GM18507 (cell line): ENCODE measurements at regions not wholly inside any gene's neighbourhood (a gene's known extent, or its start where the extent isn't known, plus 50 kb on each side); places are given as distances from the start of the nearest gene placed in this dataset.
"Not testable (repeated sequence)": the region's sequence is repeated elsewhere in the genome, so short reads cannot be mapped to it uniquely, and the experiment has no call there.

Experiments
- DNase-seq: peaks from one replicate; pipeline ENCODE4 v3.0.0; 2011; ENCODE audit warnings: low read depth; ENCODE audit not compliant: insufficient read length; ENCODE audit errors: extremely low spot score
- FAIRE-seq: peaks from 2 replicates; lab custom pipeline; 2011; peaks lifted over from hg19 to GRCh38; lab: Jason Lieb, UNC

DNA sequence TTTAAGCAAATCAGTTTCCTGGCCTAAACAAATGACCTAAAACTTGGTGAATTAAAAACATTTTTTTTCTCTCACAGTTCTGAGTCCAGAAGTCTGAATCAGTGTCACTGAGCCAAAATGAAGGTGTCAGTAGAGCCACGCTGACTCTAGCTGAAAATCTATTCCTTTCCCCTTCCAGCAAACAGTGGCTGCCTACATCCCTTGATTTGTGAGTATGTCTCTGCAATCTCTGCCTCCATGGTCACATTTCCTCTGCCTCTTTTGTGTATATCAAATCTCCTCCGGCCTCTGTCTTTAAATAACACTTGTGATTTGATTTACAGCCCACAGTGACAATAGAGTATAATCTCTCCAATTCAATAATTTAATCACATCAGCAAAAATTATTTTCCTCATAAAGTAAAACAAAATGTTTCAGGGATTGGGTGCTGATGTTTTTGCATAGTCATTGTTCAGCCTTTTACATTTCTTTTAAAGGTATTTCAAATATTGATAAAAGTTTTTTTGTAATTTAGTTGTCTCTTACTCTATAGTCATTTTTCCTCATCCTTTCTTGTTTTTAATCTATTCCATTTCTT, 1715.4 kb downstream of the BRINP3 start:
- FAIRE-seq (no peak), DNase-seq (no peak)

DNA sequence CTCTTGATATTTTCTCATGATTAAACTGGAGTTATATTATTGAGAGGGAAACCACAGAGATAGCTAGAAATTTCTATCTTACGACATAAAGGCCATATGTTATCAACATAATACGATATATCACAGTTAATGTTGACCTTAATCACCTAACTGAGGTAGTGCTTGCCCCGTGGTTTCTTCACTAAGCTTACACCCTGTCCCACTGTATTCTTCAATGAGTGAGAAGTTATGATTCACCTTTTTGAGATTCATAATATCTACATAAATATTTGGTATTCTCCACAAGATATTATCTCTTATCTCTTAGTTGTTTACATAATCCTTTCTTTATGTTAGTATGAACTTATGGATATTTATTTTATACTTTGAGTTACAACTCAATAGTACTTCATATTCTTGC, 1714.1 kb downstream of the BRINP3 start:
- no peak for FAIRE-seq

GRCh38 chr1:188769181-188769580, 1708.5 kb downstream of the BRINP3 start:
- no peak for FAIRE-seq
- DNase-seq: no peak

More for the DNA sequence above, 1714.1 kb downstream of the BRINP3 start:
- DNase-seq: no peak

- FAIRE-seq (no peak), DNase-seq (no peak)
Measured at GRCh38 chr1:188769936-188770335, 1707.7 kb downstream of the BRINP3 start.

DNA sequence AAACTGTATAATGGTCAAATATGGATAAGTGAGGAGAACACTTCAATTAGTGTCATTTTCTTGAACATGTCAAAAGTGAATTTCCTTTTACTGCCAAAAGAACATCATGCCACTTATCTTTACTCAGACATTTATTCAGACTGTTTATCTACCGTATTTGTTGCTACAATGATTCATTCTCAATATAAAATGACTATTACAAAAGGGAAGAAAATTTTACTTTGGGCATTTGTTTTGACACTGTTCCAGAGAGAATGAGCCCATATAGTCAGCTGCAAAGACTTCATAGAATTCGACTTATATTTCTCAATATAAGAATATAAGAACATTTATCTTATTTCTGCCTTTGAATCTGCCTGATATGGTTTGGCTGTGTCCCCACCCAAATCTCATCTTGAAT, 1699.1 kb downstream of the BRINP3 start:
- DNase-seq (no peak), FAIRE-seq (no peak)

- no peak for DNase-seq
Measured at GRCh38 chr1:188782220-188782841, 1695.3 kb downstream of the BRINP3 start.

GRCh38 chr1:188794969-188795368, 1682.7 kb downstream of the BRINP3 start:
- no peak for DNase-seq
- no peak for FAIRE-seq

More at GRCh38 chr1:188782220-188782841, 1695.3 kb downstream of the BRINP3 start:
- peak; percentile 35 for FAIRE-seq

GRCh38 chr1:188812153-188812552, 1665.5 kb downstream of the BRINP3 start:
- FAIRE-seq, DNase-seq: not testable (repeated sequence)

- DNase-seq, FAIRE-seq: not testable (repeated sequence)
Measured at GRCh38 chr1:188812836-188813573, 1664.7 kb downstream of the BRINP3 start.

DNA sequence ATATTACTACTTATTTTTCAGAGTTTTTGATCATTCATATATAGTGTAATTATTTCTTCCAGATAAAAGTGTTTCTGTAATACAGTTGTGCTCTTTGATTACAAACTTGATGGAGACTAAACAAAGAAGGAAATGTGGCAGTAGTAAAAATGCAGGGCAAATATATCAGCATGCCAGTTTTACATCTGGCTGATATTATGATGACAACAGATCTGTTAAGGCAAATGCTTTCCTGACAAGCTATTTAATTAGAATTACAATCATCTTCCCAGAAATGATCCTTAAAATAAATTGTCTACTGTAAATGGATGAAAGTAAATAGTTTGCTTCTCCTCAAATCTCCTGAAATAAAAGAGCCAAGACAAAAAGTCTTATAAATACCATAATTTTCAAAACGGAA, 1659.8 kb downstream of the BRINP3 start:
- FAIRE-seq (no peak), DNase-seq (no peak)

DNA sequence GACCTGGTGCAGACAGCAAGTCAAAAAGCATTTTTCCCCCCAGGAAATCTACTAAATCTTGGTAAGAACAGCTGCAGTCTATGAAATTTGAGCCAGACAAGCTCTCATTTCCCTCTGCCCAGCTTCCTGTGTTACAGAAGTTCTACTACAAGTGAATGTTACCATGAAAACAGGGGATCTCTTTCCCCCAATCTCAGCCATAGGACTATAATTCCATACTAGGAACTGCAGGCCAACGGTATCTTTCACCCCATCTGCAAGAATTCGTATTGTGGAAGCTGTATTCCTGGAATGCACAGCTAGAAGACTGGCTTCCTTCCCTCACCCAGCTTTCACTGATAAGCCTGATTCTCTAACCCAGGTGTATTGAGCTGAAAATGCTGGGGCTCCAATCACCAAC, 1655.4 kb downstream of the BRINP3 start:
- no peak for DNase-seq
- FAIRE-seq: no peak

- DNase-seq (no peak), FAIRE-seq (no peak)
Measured at GRCh38 chr1:188825471-188825870, 1652.2 kb downstream of the BRINP3 start.

DNA sequence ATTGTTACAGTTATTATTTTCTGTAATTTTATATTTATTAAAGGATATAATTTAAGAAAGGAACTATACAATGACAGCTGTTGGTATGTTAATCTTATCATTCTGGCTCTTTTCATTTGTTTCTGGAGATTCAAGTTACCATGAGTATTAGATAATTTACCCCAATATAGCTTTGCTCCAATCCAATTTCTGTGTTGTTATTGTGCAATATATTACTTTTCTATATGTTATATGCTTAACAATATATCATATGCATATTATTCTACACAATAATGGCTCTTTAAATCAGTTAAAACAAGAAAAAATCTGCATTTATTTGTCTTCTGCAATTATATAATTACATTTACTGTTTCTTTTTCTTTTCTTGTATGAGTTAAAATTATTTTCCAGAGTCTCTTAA, 1650.9 kb downstream of the BRINP3 start:
- DNase-seq (no peak), FAIRE-seq (no peak)

GRCh38 chr1:188827400-188827799, 1650.3 kb downstream of the BRINP3 start:
- FAIRE-seq: no peak
- no peak for DNase-seq

- not testable (repeated sequence) for FAIRE-seq, DNase-seq
Measured at GRCh38 chr1:188841111-188841696, 1636.5 kb downstream of the BRINP3 start.

GRCh38 chr1:188846468-188846867, 1631.2 kb downstream of the BRINP3 start:
- FAIRE-seq (no peak), DNase-seq (no peak)

DNA sequence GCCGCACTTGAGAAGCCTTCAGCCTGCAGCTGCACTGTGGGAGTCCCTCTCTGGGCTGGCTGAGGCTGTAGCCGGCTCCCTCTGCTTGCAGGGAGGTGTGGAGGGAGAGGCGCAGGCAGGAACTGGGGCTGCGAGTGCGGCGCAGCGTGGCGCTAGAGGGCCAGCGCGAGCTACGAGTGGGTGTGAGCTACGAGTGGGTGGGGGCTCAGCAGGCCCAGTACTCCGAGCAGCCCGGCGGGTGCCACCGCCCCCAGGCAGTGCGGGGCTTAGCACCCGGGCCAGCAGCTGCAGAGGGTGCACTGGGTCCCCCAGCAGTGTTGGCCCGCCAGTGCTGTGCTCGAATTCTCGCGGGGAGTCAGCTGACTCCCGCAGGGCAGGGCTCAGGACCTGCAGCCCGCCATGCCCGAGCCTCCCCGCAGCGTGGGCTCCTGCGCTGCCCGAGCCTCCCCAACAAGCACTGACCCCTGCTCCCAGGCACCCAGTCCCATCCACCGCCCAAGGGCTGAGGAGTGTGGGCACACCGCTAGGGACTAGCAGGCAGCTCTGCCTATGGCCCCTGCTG, 1620.1 kb downstream of the BRINP3 start:
- DNase-seq: no peak

GRCh38 chr1:188867614-188868013, 1610.0 kb downstream of the BRINP3 start:
- DNase-seq (no peak), FAIRE-seq (no peak)

More for the DNA sequence above, 1620.1 kb downstream of the BRINP3 start:
- no peak for FAIRE-seq

DNA sequence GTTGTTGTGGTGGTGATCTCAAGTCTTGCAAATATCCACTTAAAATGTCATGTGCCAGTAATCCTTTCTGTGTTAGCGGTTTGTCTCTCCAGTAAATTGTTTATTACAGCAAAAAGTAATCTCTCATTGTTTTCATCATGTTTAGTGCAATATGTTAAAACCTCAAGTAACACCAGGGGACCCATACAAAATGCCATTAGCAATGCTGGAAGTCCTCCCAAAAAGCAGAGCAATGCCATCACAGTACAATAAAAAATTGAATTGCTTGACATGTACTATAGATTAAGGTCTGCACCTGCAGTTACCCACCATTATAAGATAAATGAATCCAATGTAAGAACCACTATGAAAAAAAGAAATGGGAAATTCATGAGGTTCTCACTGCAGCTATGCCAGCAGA, 1606.5 kb downstream of the BRINP3 start:
- FAIRE-seq: no peak

GRCh38 chr1:188872376-188872775, 1605.3 kb downstream of the BRINP3 start:
- FAIRE-seq (no peak), DNase-seq (no peak)

More for the DNA sequence above, 1606.5 kb downstream of the BRINP3 start:
- no peak for DNase-seq
